NCI-H1930 (cell line): ENCODE measurements at regions not wholly inside any gene's neighbourhood (a gene's known extent, or its start where the extent isn't known, plus 50 kb on each side); places are given as distances from the start of the nearest gene placed in this dataset.
"Not testable (repeated sequence)": the region's sequence is repeated elsewhere in the genome, so short reads cannot be mapped to it uniquely, and the experiment has no call there.

Source experiments
- DNase-seq, 2 experiments: peaks; one replicate each; lab custom pipeline; 2025; lab: John Stamatoyannopoulos, UW

- DNase-seq: no peak
Measured at GRCh38 chrX:125505207-125505606, 185.5 kb downstream of the TEX13C start.

DNA sequence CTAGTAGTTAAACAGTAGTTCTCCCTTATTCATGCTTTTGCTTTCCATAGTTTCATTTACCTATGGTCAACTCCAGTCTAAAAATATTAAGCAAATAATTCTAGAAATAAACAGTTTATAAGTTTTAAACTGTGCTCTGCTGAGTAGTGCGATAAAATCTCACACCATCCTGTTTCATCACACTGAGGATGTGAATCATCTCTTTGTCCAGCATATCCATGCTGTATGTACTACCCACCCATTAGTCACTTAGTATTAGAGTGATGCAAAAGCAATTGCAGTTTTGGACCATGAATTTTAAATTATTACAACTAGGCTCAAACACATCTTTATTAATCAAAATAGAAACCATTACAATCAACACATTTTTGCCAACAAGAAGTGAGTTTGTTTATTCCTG, 187.4 kb downstream of the TEX13C start:
- no peak for DNase-seq

GRCh38 chrX:125520029-125520428, 200.4 kb downstream of the TEX13C start:
- no peak for DNase-seq

- DNase-seq: no peak
Measured at GRCh38 chrX:125522752-125523151, 203.1 kb downstream of the TEX13C start.

- no peak for DNase-seq
Measured at GRCh38 chrX:125532411-125533089, 212.9 kb downstream of the TEX13C start.

DNA sequence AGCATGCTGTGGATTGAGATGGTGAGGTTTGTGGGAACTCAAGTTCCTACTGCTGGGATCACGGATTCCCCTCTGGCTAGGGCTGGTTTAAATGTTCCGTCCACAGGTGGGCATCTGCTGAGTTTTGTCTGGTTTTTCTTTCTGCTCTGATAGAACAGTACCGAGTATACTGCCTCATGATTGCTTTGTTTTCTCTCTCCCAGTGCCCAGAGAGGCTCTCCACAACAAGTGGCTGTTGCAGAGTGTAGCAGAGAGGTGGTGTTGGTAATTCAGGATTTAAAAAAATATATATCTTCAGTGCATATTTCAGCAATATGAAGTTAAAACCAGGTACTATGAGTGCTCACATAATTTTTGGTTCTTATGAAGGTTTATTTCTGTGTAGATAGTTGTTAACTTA, 213.7 kb downstream of the TEX13C start:
- no peak for DNase-seq

DNA sequence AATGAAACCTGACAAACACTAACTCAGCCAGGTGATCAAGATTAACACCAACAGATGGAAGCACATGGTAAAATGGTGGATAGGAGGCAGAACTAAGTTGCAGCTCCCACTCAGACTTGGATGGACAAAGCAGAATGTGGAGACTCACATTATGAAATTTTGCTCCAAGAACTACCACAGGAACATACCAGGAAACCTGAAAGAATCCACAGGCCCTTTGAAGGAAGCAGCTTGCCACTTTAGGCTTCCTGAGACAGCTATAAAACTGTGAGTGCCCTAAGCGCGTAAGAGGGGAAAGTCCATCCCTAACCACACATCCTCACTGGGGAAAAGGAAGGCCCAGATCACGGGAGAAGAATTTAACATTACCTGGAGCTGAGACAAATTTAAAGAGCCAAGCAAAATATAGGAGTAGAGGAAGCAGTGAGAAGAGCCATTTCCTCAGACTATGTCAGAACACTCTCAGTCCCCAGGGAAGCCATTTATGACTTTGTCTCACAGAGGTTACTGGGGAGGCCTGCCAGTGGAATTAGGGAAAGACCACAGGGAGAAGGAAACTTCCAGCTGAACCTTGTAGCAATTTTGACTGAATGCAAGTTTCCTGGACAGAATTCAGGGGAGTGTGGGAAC, 224.5 kb downstream of the TEX13C start:
- no peak for DNase-seq

GRCh38 chrX:125544856-125545255, 225.2 kb downstream of the TEX13C start:
- no peak for DNase-seq

- DNase-seq: no peak
Measured at GRCh38 chrX:125577479-125577878, 257.8 kb downstream of the TEX13C start.

GRCh38 chrX:125604448-125604847, 284.8 kb downstream of the TEX13C start:
- DNase-seq: no peak

- DNase-seq: no peak
Measured at GRCh38 chrX:125605145-125605544, 285.5 kb downstream of the TEX13C start.

DNA sequence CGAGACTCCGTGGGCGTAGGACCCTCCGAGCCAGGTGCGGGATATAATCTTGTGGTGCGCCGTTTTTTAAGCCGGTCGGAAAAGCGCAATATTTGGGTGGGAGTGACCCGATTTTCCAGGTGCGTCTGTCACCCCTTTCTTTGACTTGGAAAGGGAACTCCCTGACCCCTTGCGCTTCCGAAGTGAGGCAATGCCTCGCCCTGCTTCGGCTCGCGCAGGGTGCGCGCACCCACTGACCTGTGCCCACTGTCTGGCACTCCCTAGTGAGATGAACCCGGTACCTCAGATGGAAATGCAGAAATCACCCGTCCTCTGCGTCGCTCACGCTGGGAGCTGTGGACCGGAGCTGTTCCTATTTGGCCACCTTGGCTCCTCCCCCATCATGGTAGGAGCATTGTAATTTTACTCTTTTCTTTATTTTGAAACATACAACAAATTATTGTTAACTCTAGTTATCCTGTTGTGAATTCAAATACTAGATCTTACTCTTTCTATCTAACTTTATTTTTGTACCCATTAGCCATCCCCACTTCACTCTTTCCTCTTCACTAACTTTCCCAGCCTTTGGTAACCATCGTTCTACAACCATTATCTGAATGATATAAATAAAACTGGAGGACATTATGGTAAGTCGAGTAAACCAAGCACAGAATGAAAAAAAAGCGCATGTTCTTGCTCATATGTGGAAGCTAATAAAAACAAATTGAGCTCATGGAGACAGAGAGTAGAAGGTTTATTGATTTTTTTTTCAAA, 295.1 kb downstream of the TEX13C start:
- not testable (repeated sequence) for DNase-seq

- no peak for DNase-seq
Measured at GRCh38 chrX:125620715-125621587, 301.3 kb downstream of the TEX13C start.

GRCh38 chrX:125621588-125621927, 301.9 kb downstream of the TEX13C start:
- DNase-seq: no peak

- DNase-seq: no peak
Measured at GRCh38 chrX:125622899-125623298, 303.2 kb downstream of the TEX13C start.

DNA sequence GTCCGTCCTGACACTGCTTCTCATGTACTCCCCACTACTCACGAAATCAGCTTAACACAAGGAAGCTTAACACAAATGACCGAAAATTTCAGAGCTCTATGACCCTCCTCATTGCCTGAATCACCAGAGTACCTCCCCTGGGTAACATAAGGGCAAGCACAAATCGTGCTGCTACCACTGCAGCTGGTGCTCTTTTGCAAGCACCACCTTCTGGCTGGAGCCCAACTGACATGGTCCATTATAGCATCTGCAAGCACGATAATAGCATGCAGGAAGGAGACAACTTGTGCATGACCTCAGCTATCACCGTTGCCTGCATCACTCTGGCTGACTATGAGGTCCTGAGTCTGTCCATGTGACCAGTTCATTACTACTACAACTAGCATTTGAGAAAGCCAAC, 308.0 kb downstream of the TEX13C start:
- DNase-seq: no peak

DNA sequence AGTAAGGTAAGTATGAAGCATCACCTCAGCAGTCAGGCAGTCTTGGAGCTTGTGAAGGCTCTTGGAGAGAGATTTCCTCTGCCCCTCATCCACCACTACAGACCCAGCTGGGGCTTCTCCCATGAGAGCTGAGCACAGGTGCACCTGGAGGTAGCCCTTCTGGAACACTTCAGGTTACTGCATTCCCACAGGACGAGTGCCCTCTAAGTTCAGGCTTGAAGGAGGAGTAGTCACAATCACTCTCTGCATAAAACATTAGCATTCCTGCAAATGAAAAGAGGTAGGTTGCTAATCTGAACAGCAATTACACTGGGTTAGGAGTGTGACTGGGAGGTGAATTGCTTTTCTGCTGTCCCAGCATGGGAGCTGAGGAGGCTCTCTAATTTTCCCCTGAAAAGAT, 308.8 kb downstream of the TEX13C start:
- DNase-seq: no peak

- DNase-seq: no peak
Measured at GRCh38 chrX:125641405-125641804, 321.7 kb downstream of the TEX13C start.

- DNase-seq: no peak
Measured at GRCh38 chrX:125646195-125646594, 326.5 kb downstream of the TEX13C start.

GRCh38 chrX:125651426-125651825, 331.8 kb downstream of the TEX13C start:
- no peak for DNase-seq

- no peak for DNase-seq
Measured at GRCh38 chrX:125654501-125654900, 334.8 kb downstream of the TEX13C start.

- DNase-seq: no peak
Measured at GRCh38 chrX:125673758-125674157, 354.1 kb downstream of the TEX13C start.
